Neuron (in vitro differentiated cells): ENCODE measurements at regions not wholly inside any gene's neighbourhood (a gene's known extent, or its start where the extent isn't known, plus 50 kb on each side); places are given as distances from the start of the nearest gene placed in this dataset.

Experiments
- H2AFZ ChIP-seq: one replicate; pipeline ENCODE4 v1.6.1; 2013; ENCODE audit warnings: low read depth, mild to moderate bottlenecking, inconsistent platforms, low read length, moderate library complexity
- H3K27me3 ChIP-seq: one replicate; pipeline ENCODE4 v1.6.1; 2013; ENCODE audit warnings: low read length; ENCODE audit not compliant: insufficient read depth
- H3K36me3 ChIP-seq: one replicate; pipeline ENCODE4 v1.6.1; 2013; ENCODE audit warnings: low read length; ENCODE audit not compliant: insufficient read depth
- H3K4me1 ChIP-seq: one replicate; pipeline ENCODE4 v1.6.1; 2013; ENCODE audit warnings: low read length; ENCODE audit not compliant: insufficient read depth
- H3K4me3 ChIP-seq: 2 replicates; pipeline ENCODE4 v1.5.1; 2013; ENCODE audit warnings: mild to moderate bottlenecking, low read length, moderate library complexity
- H3K9me3 ChIP-seq: one replicate; pipeline ENCODE4 v1.6.1; 2013; ENCODE audit warnings: low read length

DNA sequence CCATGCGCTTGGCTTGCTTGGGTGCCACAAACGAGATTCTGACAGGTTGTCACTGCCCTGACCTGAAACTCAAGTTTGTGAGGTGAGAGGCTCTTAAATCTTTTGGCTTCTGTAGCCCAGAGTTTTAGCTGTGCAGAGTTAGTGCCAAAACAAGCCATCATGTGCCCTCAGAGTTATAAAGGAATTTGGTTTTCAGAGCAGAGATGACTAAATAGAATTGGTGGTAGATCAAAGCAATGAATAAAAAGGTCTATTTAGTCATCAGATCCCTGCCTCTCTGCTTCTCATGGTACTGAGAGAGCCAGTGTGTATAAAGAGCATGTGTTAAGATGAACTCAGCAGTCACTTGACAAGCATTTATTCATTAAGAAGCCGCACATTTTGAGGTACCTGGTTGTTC, 207.5 kb upstream of the DPH6 start:
- Histone ChIP-seq H3K4me3 (no peak overlapping the region), H3K9me3 (no peaks in the 10 kb centered on the region), H3K4me1 (no peaks in the 10 kb centered on the region), H2AFZ (no peak overlapping the region), H3K27me3 (no peaks in the 10 kb centered on the region), H3K36me3 (no peaks in the 10 kb centered on the region)

DNA sequence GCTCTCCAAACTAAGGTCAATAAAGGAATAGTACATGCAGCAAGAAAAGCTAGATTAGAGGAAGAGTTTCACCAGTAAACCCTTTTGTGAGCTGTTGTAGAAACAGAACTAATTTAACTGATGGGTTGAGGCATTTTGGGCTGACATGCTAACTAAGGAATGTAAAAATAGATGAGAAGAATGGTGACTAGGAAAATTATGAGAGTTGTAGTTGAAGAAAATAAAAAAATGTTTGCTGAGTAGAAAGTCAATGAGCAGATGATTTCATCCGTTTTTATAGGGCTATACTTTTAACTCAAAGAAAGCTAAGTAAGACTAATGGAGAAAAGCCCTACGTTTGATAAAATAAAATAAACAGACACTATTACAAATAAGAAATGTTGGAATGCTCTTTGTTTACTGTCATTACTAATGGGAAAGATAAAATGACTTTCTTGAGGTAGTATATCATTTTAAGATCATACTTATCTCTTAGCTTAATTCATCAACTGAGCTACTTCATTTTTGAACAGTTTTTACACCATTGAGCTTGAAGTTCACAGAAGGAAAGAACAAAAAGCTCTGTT, 209.4 kb upstream of the DPH6 start:
- H3K27me3 ChIP-seq: no peaks in the 10 kb centered on the region
- H2AFZ ChIP-seq: no peak overlapping the region
- no peak overlapping the region for H3K4me3 ChIP-seq
- H3K9me3 ChIP-seq: no peaks in the 10 kb centered on the region
- no peaks in the 10 kb centered on the region for H3K36me3 ChIP-seq
- no peaks in the 10 kb centered on the region for H3K4me1 ChIP-seq

DNA sequence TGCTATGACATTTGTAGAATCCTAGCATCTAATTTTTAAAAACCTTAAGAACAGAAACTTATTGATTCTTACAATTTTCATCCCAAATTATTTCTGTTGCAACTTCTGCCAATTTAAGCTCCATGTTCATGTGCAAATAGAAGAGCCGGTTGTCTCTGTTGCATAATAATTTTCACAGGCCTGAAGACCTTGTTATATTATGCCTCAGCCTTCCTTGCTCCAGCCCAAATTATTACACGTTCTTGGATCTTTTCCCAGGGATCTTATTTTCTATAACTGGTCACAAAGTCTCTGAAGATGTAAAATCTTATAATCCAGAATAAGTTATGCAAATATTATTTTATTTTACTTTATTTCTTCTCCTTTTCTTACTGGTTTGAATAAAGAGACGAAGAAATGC, 210.7 kb upstream of the DPH6 start:
- Histone ChIP-seq H3K27me3 (no peaks in the 10 kb centered on the region), H3K36me3 (no peaks in the 10 kb centered on the region), H3K4me3 (no peak overlapping the region), H3K9me3 (no peaks in the 10 kb centered on the region), H3K4me1 (no peaks in the 10 kb centered on the region), H2AFZ (no peak overlapping the region)

DNA sequence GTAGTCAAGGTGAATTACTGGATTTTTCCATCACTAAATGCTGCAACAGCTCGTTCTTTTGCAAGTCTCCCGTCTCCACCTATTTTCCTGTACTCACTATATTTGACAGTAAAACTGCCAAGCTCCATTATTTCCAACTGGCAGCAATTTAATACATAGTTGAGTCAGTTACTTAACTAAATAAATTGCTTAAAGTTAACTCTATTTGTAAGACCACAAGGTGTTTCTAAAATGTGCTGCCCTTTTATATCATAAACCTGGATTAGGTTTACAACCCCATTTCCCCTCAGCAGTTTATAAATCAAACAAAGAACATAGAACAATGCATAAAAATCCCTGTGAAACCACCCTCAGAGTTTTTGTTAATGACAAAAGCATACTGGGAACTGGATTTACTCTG, 211.4 kb upstream of the DPH6 start:
- H3K4me3 ChIP-seq: no peak overlapping the region

DNA sequence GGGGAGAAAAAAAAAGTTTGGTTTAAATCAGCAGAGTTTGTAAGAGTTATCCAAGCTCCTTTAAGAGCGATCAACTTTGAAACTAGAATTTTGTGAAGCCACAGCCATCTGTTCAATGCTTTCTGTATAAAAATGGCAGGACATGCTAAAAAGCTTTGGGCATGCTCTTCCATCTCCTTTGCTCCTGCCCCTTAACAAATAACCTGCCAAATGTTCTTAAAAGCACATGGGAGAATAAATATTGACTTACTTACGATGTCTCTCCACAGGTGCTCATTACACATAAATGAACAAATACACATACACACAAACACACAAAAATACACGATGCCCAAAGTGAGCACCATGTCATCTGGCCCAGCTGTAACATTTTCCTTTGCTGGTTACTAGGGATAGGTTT, 211.8 kb upstream of the DPH6 start:
- Histone ChIP-seq H3K9me3 (no peaks in the 10 kb centered on the region), H3K4me1 (no peaks in the 10 kb centered on the region), H3K4me3 (no peak overlapping the region), H3K36me3 (no peaks in the 10 kb centered on the region), H3K27me3 (no peaks in the 10 kb centered on the region), H2AFZ (no peak overlapping the region)

More for the DNA sequence above, 211.4 kb upstream of the DPH6 start:
- H2AFZ ChIP-seq: no peak overlapping the region
- no peaks in the 10 kb centered on the region for H3K27me3 ChIP-seq
- no peaks in the 10 kb centered on the region for H3K4me1 ChIP-seq
- H3K36me3 ChIP-seq: no peaks in the 10 kb centered on the region
- no peaks in the 10 kb centered on the region for H3K9me3 ChIP-seq

DNA sequence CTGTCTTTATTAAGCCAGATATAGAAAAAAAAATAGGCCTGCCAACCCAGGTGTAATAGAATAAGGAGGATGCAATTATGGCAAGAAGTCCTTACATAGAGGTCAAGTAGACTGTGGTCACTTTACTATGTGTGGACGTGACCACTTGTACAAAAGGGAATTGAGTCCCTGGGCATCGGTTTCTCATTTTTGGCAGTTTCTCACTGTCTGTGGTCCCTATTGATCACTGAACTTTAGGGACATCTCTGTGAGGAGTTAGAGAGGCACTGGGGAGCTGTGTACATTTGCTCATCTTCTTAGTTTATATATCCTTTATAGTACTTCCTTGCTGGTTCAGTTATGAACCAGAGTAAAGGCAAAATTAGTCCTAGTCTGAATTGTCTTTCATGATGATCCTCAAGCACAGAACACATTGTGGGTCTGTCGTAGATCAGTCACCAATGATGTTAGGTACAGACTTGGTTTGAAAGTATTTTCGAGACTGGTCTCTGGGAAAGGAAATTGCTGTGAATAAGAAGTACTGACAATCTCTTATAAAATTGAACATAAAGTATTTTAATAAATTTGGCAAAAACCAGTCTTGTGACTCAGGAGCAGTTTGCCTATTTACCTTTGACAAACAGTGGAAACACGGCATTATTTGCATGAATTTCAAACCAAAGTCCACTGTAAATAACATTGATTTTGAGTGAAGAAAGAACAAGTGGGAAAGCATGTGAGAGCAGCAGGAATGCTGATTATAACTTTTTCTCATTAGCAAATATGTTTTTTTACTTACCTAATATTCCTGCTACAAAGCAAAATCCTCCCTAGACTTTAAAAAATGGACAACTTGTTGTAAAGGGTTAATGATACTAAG, 218.9 kb upstream of the DPH6 start:
- no peaks in the 10 kb centered on the region for H3K9me3 ChIP-seq
- H3K27me3 ChIP-seq: no peaks in the 10 kb centered on the region
- H3K4me1 ChIP-seq: no peaks in the 10 kb centered on the region
- no peak overlapping the region for H3K4me3 ChIP-seq
- H2AFZ ChIP-seq: no peak overlapping the region
- H3K36me3 ChIP-seq: no peaks in the 10 kb centered on the region

DNA sequence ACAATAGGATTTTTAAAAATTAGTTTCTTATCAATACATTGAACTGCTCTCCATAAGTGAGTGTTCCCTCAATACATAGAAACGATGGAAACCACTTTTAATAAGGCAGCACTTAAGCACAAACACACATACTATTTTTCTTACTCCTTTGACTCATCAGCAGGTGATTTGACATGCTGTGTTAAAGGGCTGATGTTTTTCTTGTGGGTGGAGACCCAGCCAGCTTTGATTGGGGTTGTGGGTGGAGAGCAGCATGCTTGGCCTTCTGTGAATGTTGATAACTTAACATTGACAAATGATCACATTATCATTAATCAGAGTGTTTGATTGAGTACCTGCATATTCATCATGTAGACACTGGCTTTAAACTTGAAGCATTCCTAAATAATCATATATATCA, 223.0 kb upstream of the DPH6 start:
- Histone ChIP-seq H3K36me3 (no peaks in the 10 kb centered on the region), H3K4me1 (no peaks in the 10 kb centered on the region), H3K27me3 (no peaks in the 10 kb centered on the region), H3K9me3 (no peaks in the 10 kb centered on the region), H3K4me3 (no peak overlapping the region), H2AFZ (no peak overlapping the region)

DNA sequence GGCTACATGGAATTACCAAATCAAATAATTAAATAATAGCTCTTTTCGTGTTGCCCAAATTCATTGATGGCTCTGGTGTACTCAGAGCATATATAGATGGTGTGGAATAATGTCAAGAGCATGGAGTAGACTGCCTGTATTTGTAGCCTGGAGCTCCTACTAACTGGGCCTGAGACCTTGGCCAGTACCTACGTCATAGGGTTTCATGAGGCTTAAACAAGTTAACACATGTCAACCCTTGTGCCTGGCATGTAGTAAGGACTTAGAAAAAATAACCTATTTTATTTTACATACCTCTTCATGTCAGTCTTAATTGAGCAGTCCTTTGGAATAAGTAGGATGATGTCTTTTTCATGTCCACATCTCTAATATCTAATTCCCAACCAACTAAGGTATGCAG, 223.7 kb upstream of the DPH6 start:
- H3K4me1 ChIP-seq: no peaks in the 10 kb centered on the region
- H3K27me3 ChIP-seq: no peaks in the 10 kb centered on the region
- no peak overlapping the region for H2AFZ ChIP-seq
- no peak overlapping the region for H3K4me3 ChIP-seq
- H3K9me3 ChIP-seq: no peaks in the 10 kb centered on the region
- no peaks in the 10 kb centered on the region for H3K36me3 ChIP-seq

DNA sequence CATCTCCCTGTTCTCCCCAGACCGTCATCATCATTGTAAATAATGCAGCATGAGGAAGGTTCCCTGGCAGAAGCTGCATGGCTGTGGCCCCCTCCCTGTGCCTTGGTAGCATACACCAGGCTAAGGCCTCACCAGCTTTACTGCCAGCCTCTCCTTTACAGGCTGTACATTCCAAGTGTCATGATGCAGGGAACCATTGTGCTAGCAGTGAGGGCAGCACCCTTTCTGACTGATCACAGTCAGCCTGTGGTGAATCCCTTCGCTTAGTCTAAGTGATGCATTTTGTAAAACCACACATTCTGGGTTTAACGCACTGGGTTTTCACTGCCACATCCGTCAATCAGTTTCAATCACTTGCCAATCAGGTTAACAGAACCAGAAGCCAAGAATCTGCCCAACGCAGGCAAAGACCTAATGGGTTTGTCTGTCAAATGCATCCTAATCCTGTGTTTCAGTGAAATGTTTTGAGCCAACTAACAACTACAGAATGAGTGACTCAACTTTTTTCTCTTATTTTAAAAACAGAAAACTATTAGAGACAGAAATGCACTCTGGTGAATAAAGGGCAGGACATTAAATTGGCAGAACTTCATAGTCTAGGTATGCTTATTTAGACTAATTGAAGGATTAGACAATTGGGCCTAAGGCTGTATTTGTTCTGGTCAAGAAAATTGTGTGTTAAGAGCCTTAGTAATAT, 225.9 kb upstream of the DPH6 start:
- no peaks in the 10 kb centered on the region for H3K9me3 ChIP-seq
- H3K36me3 ChIP-seq: no peaks in the 10 kb centered on the region
- no peaks in the 10 kb centered on the region for H3K4me1 ChIP-seq
- no peaks in the 10 kb centered on the region for H3K27me3 ChIP-seq
- no peak overlapping the region for H2AFZ ChIP-seq
- H3K4me3 ChIP-seq: no peak overlapping the region

DNA sequence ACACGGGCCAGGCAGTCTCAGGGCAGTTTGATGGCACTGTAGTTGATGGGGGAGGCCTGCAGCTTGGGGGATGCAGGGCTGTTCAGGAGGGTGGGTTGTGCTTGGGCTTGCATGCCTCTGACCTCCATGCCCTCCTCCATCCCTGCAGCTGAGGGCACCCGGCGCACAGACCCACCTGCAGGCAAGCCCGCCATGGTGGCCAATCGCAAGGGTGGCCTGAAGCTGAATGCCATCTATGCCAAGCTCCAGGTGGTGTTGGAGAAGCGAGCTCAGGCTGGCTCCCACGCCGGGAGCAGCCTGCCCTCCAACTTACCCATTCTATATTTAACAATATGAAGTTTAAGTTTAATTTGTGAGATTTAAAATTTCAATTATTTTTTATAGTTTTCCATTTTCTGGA, 228.7 kb upstream of the DPH6 start:
- Histone ChIP-seq H3K36me3 (no peaks in the 10 kb centered on the region), H3K9me3 (no peaks in the 10 kb centered on the region), H3K4me3 (no peak overlapping the region), H3K27me3 (no peaks in the 10 kb centered on the region), H2AFZ (no peak overlapping the region), H3K4me1 (peaks cover 3% of the 10 kb centered on the region)

DNA sequence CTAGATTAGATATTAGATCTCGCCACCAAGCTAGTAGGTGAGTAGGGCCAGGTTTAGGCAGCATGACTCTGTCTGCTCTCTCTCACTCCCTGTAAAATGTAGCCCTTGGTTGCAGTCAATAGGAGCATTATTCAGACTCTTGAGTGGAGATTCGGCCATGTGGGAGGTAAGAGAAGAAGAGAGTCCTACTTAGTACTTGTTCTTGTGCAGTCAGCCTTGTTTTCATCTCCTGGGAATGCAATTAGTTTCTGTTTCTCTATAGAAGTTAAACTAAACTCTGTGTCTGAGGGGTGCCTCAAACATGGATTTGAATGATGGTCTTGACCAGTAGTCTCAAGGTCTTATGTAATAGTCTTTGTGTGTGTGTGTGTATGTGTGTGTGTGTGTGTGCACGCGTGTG, 229.5 kb upstream of the DPH6 start:
- H3K27me3 ChIP-seq: no peaks in the 10 kb centered on the region
- no peak overlapping the region for H2AFZ ChIP-seq
- no peak overlapping the region for H3K4me3 ChIP-seq
- no peaks in the 10 kb centered on the region for H3K9me3 ChIP-seq
- H3K4me1 ChIP-seq: peaks cover 3% of the 10 kb centered on the region
- H3K36me3 ChIP-seq: no peaks in the 10 kb centered on the region

DNA sequence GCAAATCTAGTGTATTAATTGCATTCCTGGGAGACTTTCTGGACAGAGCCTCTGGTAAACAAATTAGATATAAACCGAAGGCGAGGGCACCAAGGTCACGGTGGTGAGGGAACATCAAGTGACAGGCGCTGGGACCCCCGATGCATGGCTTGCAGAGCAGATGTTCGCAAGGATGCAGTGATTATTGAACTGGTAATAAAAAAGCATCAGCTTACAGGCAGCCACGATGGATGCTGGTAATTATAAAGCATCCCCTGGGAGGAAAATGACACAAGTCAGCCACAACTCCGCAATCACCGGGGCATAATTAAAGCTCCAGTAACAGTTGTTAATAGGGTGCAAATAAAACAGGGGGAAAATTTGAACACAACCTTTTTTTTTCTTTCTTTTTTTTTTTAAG, 231.1 kb upstream of the DPH6 start:
- no peaks in the 10 kb centered on the region for H3K36me3 ChIP-seq
- peaks cover 3% of the 10 kb centered on the region for H3K4me1 ChIP-seq
- no peak overlapping the region for H2AFZ ChIP-seq
- no peak overlapping the region for H3K4me3 ChIP-seq
- no peaks in the 10 kb centered on the region for H3K27me3 ChIP-seq
- no peaks in the 10 kb centered on the region for H3K9me3 ChIP-seq

DNA sequence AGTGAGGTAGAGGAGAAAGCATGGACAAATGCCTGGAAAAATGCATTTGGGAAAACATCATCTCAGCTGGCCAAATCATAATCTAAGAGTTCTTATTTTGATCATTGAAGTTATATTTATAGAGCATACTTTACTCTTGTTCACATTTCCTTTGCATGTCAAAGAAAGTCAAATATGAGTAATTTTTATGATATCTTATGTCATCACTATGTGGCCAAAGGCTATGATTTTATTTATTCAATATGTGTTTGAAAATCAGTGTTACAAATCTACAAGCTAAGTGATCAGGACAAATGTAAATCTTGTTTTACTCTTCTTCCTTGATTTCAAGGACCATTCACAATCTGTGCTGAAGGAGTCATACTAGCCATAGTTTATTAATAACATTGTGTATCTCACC, 237.2 kb upstream of the DPH6 start:
- Histone ChIP-seq H3K36me3 (no peaks in the 10 kb centered on the region), H3K4me3 (no peak overlapping the region), H3K9me3 (no peaks in the 10 kb centered on the region), H3K27me3 (no peaks in the 10 kb centered on the region), H3K4me1 (no peaks in the 10 kb centered on the region), H2AFZ (no peak overlapping the region)
